Motor neuron (in vitro differentiated cells): ENCODE measurements at regions not wholly inside any gene's neighbourhood (a gene's known extent, or its start where the extent isn't known, plus 50 kb on each side); places are given as distances from the start of the nearest gene placed in this dataset.

ENCODE experiments used
- ATAC-seq, 8 experiments: fragments of 200-7000 bp; cut with Tn5 transposase; replicated peaks in 6 of 8; 2 replicates each; pipeline ENCODE4 v1.8.0; 2021; ENCODE audit warnings: mild to moderate bottlenecking in 8 of 8, moderate library complexity in 8 of 8
- H3K27ac ChIP-seq, 2 donors: fragments of 250-450 bp; sonication (Bioruptor Pico); 2 replicates each; pipeline ENCODE4 v1.9.0; 2021; ENCODE audit warnings: antibody characterized with exemption in 2 of 2, mild to moderate bottlenecking in 2 of 2, moderate library complexity in 1 of 2
- H3K4me1 ChIP-seq, 2 donors: fragments of 250-450 bp; sonication (Bioruptor Pico); replicated peaks in 1 of 2; 2 replicates each; pipeline ENCODE4 v1.6.1; 2021; ENCODE audit warnings: antibody characterized with exemption in 2 of 2, mild to moderate bottlenecking in 2 of 2, moderate library complexity in 1 of 2
- H3K4me3 ChIP-seq, 5 donors: fragments of 250-450 bp; sonication (Bioruptor Pico); 2 replicates each; pipeline ENCODE4 v1.9.0; 2021; ENCODE audit warnings: antibody characterized with exemption in 5 of 5, mild to moderate bottlenecking in 5 of 5, moderate library complexity in 4 of 5
- WGBS, 10 experiments: fragments of 450-650 bp; shearing (Covaris generic); methylation state at CpG; one replicate each; pipeline ENCODE4 v1.0.0; 2022; 5-methylcytosine and 5-hydroxymethylcytosine counted together
- in situ Hi-C, 9 experiments: fragments of 400-800 bp; cut with MboI; loops; one replicate each; pipeline ENCODE4 v1.15.0; 2021; ENCODE audit warnings: low sequenced_read_pairs in 9 of 9, low pct_unique_long_range_greater_than_20kb in 2 of 9; ENCODE audit not compliant: unreplicated experiment in 9 of 9

GRCh38 chr14:105847400-105847799, 321.0 kb downstream of the TMEM121 start:
- no peaks in the 10 kb centered on the region for H3K4me1 ChIP-seq
- no peak for ATAC-seq
- in situ Hi-C loops, result no loop called here
- no peak overlapping the region for H3K4me3 ChIP-seq
- 39 to 100% (median 69%) methylated on average over 1 to 12 of the region's 14 CpGs; no CpG with 5 or more reads in 3 of the 10 experiments for WGBS, 10 experiments
- no peak overlapping the region for H3K27ac ChIP-seq

- no peak for ATAC-seq
- Histone ChIP-seq H3K4me3 (no peak overlapping the region), H3K4me1 (no peaks in the 10 kb centered on the region), H3K27ac (no peak overlapping the region)
- 0 to 17% (median 3%) methylated on average over 1 to 2 of the region's 2 CpGs; no CpG with 5 or more reads in 4 of the 10 experiments for WGBS, 10 experiments
- in situ Hi-C loops, result no loop called here
Measured at GRCh38 chr14:105848570-105848969, 322.2 kb downstream of the TMEM121 start.

GRCh38 chr14:105849933-105850626, 323.7 kb downstream of the TMEM121 start:
- H3K27ac ChIP-seq, result no peak overlapping the region
- in situ Hi-C loops, result no loop called here
- no peak for ATAC-seq
- H3K4me3 ChIP-seq, result no peak overlapping the region
- no peaks in the 10 kb centered on the region for H3K4me1 ChIP-seq
- WGBS, 10 experiments, result 0 to 60% (median 20%) methylated on average over 1 of the region's 11 CpGs; no CpG with 5 or more reads in 6 of the 10 experiments

- H3K27ac ChIP-seq, result no peak overlapping the region
- no peak overlapping the region for H3K4me3 ChIP-seq
- WGBS, 10 experiments, result 33 to 100% (median 60%) methylated on average over 1 to 8 of the region's 27 CpGs; no CpG with 5 or more reads in 2 of the 10 experiments
- in situ Hi-C loops, result no loop called here
- no peak for ATAC-seq
- H3K4me1 ChIP-seq, result no peaks in the 10 kb centered on the region
Measured at GRCh38 chr14:105850853-105851581, 324.6 kb downstream of the TMEM121 start.

GRCh38 chr14:105851716-105852377, 325.5 kb downstream of the TMEM121 start:
- 30 to 80% (median 58%) methylated on average over 1 to 7 of the region's 26 CpGs; no CpG with 5 or more reads in 2 of the 10 experiments for WGBS, 10 experiments
- Histone ChIP-seq H3K4me1 (no peaks in the 10 kb centered on the region), H3K27ac (no peak overlapping the region), H3K4me3 (no peak overlapping the region)
- in situ Hi-C loops, result no loop called here
- no peak for ATAC-seq

- no peak overlapping the region for H3K27ac ChIP-seq
- no peak overlapping the region for H3K4me3 ChIP-seq
- in situ Hi-C loops, result no loop called here
- no peak for ATAC-seq
- H3K4me1 ChIP-seq, result no peaks in the 10 kb centered on the region
- 12 to 32% methylated on average over 5 of the region's 17 CpGs; no CpG with 5 or more reads in 8 of the 10 experiments for WGBS, 10 experiments
Measured at GRCh38 chr14:105852378-105853088, 326.1 kb downstream of the TMEM121 start.

GRCh38 chr14:105853089-105853906, 326.9 kb downstream of the TMEM121 start:
- H3K4me3 ChIP-seq, result no peak overlapping the region
- in situ Hi-C loops, result no loop called here
- H3K4me1 ChIP-seq, result no peaks in the 10 kb centered on the region
- H3K27ac ChIP-seq, result no peak overlapping the region
- 0 to 80% (median 52%) methylated on average over 1 to 10 of the region's 16 CpGs; no CpG with 5 or more reads in 4 of the 10 experiments for WGBS, 10 experiments
- no peak for ATAC-seq

- Histone ChIP-seq H3K4me3 (no peak overlapping the region), H3K27ac (no peak overlapping the region), H3K4me1 (no peaks in the 10 kb centered on the region)
- WGBS, 10 experiments, result 33 to 80% (median 40%) methylated on average over 3 to 15 of the region's 25 CpGs; no CpG with 5 or more reads in 7 of the 10 experiments
- ATAC-seq, result no peak
- in situ Hi-C loops, result no loop called here
Measured at GRCh38 chr14:105853907-105854599, 327.7 kb downstream of the TMEM121 start.

GRCh38 chr14:105854600-105855245, 328.3 kb downstream of the TMEM121 start:
- Histone ChIP-seq H3K27ac (no peak overlapping the region), H3K4me3 (no peak overlapping the region), H3K4me1 (no peaks in the 10 kb centered on the region)
- in situ Hi-C loops, result no loop called here
- ATAC-seq, result no peak
- 30 to 85% (median 77%) methylated on average over 1 to 12 of the region's 26 CpGs; no CpG with 5 or more reads in 4 of the 10 experiments for WGBS, 10 experiments

GRCh38 chr14:105855246-105855892, 329.0 kb downstream of the TMEM121 start:
- Histone ChIP-seq H3K4me3 (no peak overlapping the region), H3K27ac (no peak overlapping the region), H3K4me1 (no peaks in the 10 kb centered on the region)
- in situ Hi-C loops, result no loop called here
- ATAC-seq, result no peak
- 20 to 84% (median 61%) methylated on average over 1 to 9 of the region's 35 CpGs; no CpG with 5 or more reads in 5 of the 10 experiments for WGBS, 10 experiments
